Coronary artery (tissue), 2 donors: ENCODE measurements at regions not wholly inside any gene's neighbourhood (a gene's known extent, or its start where the extent isn't known, plus 50 kb on each side); places are given as distances from the start of the nearest gene placed in this dataset.

Experiments used
- DNase-seq: peaks from one replicate; pipeline ENCODE4 v3.0.0-alpha.2; 2017; ENCODE audit warnings: low spot score
- H3K27ac ChIP-seq, 2 donors: fragments of 200-600 bp; sonication (generic); one replicate each; pipeline ENCODE4 v1.5.1; 2016 to 2019
- H3K4me3 ChIP-seq: fragments of 200-600 bp; sonication (generic); 2 replicates; pipeline ENCODE4 v1.5.1; 2016; ENCODE audit warnings: mild to moderate bottlenecking, moderate library complexity
- TF ChIP-seq, protein P1 (sequence below): fragments of 200-600 bp; sonication (generic); IDR thresholded peaks from one replicate; pipeline ENCODE4 v1.5.1; 2019; ENCODE audit warnings: antibody characterized with exemption

DNA sequence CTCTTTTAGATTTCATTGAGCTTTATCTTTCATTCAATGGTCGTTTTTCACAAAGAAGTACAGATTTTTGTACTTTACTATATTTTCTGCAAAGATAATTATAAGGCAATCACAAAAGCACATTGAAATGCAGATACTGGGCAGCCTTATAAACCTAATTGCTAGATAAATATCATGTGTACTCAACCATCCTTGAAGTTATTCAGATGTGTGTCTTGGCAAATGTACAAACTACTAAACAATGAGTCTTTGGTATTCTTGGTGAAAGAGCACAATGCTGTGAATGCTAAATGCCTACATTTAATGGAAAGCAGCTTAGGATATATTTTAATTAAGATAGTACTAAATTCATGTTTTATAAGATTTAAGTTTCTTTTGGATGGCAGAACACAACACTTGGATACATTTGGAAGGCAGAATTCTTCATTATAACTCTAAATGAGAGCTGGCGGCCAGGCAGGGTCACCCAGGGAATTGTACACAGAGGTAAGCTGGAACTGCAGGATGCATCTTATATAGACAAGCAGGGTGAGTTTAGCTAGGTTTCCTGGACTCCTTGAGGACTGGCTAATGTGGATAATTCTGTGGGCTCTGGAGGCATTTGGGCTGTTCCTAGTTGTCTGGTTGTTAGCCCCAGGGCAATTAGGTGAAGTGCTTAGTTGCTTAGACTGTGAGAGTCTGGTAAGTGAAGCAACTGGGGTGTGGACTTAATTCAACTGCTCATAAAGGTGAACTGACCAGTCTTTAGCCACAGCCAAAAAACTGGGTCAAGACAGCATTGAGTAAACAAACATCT lies 286.6 kb downstream of the PCDH20 start:
- TF ChIP-seq, protein P1, sequence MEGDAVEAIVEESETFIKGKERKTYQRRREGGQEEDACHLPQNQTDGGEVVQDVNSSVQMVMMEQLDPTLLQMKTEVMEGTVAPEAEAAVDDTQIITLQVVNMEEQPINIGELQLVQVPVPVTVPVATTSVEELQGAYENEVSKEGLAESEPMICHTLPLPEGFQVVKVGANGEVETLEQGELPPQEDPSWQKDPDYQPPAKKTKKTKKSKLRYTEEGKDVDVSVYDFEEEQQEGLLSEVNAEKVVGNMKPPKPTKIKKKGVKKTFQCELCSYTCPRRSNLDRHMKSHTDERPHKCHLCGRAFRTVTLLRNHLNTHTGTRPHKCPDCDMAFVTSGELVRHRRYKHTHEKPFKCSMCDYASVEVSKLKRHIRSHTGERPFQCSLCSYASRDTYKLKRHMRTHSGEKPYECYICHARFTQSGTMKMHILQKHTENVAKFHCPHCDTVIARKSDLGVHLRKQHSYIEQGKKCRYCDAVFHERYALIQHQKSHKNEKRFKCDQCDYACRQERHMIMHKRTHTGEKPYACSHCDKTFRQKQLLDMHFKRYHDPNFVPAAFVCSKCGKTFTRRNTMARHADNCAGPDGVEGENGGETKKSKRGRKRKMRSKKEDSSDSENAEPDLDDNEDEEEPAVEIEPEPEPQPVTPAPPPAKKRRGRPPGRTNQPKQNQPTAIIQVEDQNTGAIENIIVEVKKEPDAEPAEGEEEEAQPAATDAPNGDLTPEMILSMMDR, result no peak
- H3K27ac ChIP-seq, result no peak overlapping the region
- no peak for DNase-seq
- no peak overlapping the region for H3K4me3 ChIP-seq

DNA sequence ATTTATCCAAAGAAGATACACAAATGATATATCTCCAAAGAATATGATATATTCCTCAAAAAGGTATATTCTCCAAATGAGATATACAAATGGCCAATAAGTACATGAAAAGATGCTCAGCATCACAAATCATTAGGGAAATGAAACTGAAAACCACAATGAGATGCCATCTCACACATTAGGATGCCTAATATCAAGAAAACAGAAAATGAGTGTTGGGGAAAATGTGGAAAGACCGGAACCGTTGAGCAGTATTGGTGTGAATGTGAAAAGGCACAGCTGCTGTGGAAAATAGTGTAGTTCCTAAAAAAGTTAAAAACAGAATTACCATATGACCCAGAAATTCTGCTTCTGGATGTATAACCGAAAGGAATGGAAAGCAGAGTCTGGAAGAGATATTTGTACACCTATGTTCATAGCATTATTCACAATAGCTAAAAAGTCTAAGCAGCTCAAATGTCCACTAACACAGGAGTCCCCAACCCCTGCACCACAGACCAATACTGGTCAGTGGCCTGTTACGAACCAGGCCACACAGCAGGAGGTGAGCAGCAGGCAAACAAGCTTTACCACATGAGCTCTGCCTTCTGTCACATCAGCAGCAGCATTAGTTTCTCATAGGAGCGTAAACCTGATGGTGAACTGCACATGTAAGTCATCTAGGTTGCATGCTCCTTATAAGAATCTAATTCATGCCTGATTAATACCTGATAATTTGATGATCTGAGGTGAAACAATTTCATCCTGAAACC lies 291.9 kb downstream of the PCDH20 start:
- Histone ChIP-seq H3K27ac (no peak overlapping the region), H3K4me3 (no peak overlapping the region)
- TF ChIP-seq, protein P1, result no peak
- DNase-seq, result no peak

DNA sequence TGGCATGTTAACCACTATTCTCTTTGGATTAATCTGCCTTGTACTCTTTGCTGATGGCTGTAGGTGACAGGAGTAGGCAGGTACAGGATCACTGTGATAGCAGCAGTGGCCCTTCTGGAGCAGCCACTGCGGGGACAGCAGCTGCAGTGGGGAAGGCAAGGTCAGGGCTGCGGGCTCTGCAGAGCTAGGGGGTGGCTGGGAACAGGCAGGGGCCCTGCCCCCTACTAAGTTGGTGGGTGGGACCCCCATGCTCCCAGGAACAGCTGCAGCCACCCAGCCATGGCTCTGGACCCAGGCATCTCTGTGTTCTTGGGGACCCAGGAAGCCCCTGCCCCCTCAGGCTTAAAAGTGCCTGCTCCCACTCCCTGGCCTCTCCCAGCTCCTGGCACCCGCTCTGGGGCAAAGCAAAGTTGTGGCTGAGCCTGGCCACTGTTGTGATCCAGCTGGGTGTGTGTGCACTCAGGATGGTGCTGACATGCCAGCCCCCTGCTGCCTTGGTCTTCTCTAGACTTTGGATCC lies 302.4 kb downstream of the PCDH20 start:
- Histone ChIP-seq H3K4me3 (no peak overlapping the region), H3K27ac (no peak overlapping the region)
- no peak for DNase-seq
- TF ChIP-seq, protein P1, result no peak

DNA sequence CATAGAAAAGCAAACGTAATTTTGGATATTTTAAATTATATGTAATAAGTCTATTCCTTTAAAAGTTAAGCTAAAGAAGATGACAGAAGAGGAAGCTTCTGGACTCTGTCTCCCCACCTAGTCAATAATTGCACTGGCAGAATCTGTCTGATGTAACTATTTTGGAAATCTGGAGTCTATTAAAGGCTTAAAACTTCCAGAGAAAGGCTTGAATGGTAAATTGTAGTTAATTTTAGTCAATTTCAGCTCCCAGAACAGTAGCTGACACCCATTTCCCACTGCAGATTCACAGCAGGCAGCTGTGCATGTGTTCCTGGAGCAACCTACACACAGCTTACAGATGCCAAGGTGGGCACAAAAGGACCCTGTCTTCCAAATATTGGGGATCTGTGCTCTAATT lies 304.1 kb downstream of the PCDH20 start:
- no peak for DNase-seq
- no peak overlapping the region for H3K27ac ChIP-seq
- TF ChIP-seq, protein P1, result no peak
- no peak overlapping the region for H3K4me3 ChIP-seq

DNA sequence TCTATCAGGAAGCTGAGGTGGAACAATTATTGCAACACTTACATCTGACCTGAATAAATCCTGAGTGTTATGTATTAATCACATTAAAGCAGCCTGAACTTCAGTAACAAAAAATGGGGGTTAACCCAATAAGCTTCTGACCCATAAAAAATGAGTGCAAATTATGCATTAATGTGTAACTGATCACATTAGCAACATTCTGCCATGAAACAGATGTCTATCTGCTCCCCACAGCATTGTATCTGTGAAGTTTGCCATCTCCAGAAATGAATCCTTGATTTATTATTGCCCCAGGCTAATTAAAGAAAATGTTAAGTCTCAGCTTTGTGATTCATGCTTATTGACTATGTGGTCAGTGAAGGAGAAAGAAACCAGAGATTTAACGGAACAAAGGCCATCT lies 304.9 kb downstream of the PCDH20 start:
- no peak for DNase-seq
- H3K4me3 ChIP-seq, result no peak overlapping the region
- no peak overlapping the region for H3K27ac ChIP-seq
- TF ChIP-seq, protein P1, result no peak

DNA sequence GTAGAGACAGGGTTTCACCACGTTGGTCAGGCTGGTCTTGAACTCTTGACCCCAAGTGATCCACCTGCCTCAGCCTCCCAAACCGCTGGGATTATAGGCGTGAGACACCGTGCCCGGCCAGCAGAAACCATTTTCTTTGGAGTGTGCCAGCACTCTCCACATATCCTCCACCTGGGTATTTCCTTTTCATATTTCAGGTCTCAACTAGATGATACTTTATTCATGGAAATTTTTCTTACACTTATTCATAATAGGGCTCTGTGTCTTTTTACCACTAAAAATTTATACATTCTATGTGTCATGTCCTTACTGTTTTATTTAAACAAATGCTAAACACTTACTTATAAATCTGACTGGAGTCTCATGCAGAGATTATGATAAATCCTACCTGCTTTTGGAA lies 305.9 kb downstream of the PCDH20 start:
- H3K4me3 ChIP-seq, result no peak overlapping the region
- TF ChIP-seq, protein P1, result no peak
- no peak overlapping the region for H3K27ac ChIP-seq
- DNase-seq, result no peak

DNA sequence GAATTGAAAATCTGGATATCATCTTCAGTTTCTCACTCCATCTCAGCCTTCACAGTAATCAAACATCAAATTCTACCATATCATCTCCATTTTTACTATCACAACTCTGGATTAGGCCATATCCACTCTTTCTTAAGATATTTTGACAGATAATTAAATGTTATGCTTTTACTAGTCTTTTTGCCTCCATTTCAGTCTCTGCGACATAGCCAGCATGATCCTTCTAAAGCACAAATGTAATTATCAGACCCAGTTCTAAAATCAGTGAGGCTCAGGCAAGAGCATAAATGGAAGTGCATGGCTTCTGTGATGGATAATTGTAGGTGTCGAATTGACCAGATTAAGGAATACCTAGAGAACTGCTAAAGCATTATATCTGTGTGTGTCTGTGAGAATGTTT lies 307.7 kb downstream of the PCDH20 start:
- TF ChIP-seq, protein P1, result no peak
- no peak for DNase-seq
- Histone ChIP-seq H3K4me3 (no peak overlapping the region), H3K27ac (no peak overlapping the region)
